Omental fat pad (tissue), 3 donors: ENCODE measurements at regions not wholly inside any gene's neighbourhood (a gene's known extent, or its start where the extent isn't known, plus 50 kb on each side); places are given as distances from the start of the nearest gene placed in this dataset.

Source experiments
- ATAC-seq: fragments of 150-250 bp; one replicate; pipeline ENCODE4 v1.9.1; 2016; ENCODE audit warnings: mild to moderate bottlenecking, moderate library complexity; ENCODE audit not compliant: low FRiP score
- DNase-seq: peaks from one replicate; pipeline ENCODE4 v3.0.0-alpha.2; 2019; ENCODE audit warnings: low spot score
- CTCF ChIP-seq, 3 donors: fragments of 450-650 bp; IDR thresholded peaks; one replicate each; pipeline ENCODE4 v1.5.1; 2016 to 2017; ENCODE audit warnings: antibody characterized with exemption in 3 of 3, mild to moderate bottlenecking in 3 of 3, moderate library complexity in 2 of 3

- DNase-seq, result no peak
- no peak for TF ChIP-seq CTCF (IDR thresholded peaks at IDR 0.05)
- ATAC-seq, result no peak
Observed at GRCh38 chr2:235230821-235231601, 262.8 kb upstream of the AGAP1 start.

- TF ChIP-seq CTCF (IDR thresholded peaks at IDR 0.05), result no peak
- ATAC-seq (no peak), DNase-seq (no peak)
Observed at GRCh38 chr2:235232449-235233433, 261.1 kb upstream of the AGAP1 start.

- TF ChIP-seq CTCF (IDR thresholded peaks at IDR 0.05), result no peak
- ATAC-seq (no peak), DNase-seq (no peak)
Observed at GRCh38 chr2:235234736-235235135, 259.1 kb upstream of the AGAP1 start.

- no peak for TF ChIP-seq CTCF (IDR thresholded peaks at IDR 0.05)
- ATAC-seq (no peak), DNase-seq (no peak)
Observed at GRCh38 chr2:235235977-235236767, 257.7 kb upstream of the AGAP1 start.

GRCh38 chr2:235238537-235238936 is 255.3 kb upstream of the AGAP1 start:
- ATAC-seq (no peak), DNase-seq (no peak)
- TF ChIP-seq CTCF (IDR thresholded peaks at IDR 0.05), result no peak

GRCh38 chr2:235240574-235240973 is 253.3 kb upstream of the AGAP1 start:
- no peak for TF ChIP-seq CTCF (IDR thresholded peaks at IDR 0.05)
- DNase-seq (no peak), ATAC-seq (no peak)
